CD8-positive, alpha-beta memory T cell (primary cell): ENCODE measurements at regions not wholly inside any gene's neighbourhood (a gene's known extent, or its start where the extent isn't known, plus 50 kb on each side); places are given as distances from the start of the nearest gene placed in this dataset.
"Not testable (repeated sequence)": the region's sequence is repeated elsewhere in the genome, so short reads cannot be mapped to it uniquely, and the experiment has no call there.

ENCODE experiments used
- CTCF ChIA-PET: fragments of 350-600 bp; sonication (Branson Sonifier 250); formaldehyde crosslinking; loops from one replicate; lab custom pipeline; 2021; ENCODE audit warnings: antibody characterized with exemption; lab: Charles Lee
- POLR2A ChIA-PET: fragments of 350-600 bp; sonication (Branson Sonifier 250); formaldehyde crosslinking; loops from one replicate; lab custom pipeline; 2021; ENCODE audit warnings: antibody characterized with exemption; lab: Charles Lee
- DNase-seq, 5 donors: peaks; one replicate each; pipeline versions ENCODE4 v3.0.0 to v3.0.0-alpha.2; 2020 to 2022; ENCODE audit warnings: mixed read lengths in 1 of 5
- H3K27ac ChIP-seq: one replicate; pipeline ENCODE4 v1.7.0; 2013; ENCODE audit warnings: low read depth, mild to moderate bottlenecking, low read length, moderate library complexity
- H3K27me3 ChIP-seq: 2 replicates; pipeline ENCODE4 v1.7.0; 2013; ENCODE audit warnings: low read length, mild to moderate bottlenecking; ENCODE audit not compliant: insufficient read depth, poor library complexity, severe bottlenecking
- H3K36me3 ChIP-seq: 2 replicates; pipeline ENCODE4 v1.7.0; 2013; ENCODE audit warnings: mild to moderate bottlenecking, low read length, moderate library complexity; ENCODE audit not compliant: insufficient read depth
- H3K4me1 ChIP-seq: 2 replicates; pipeline ENCODE4 v1.7.0; 2013; ENCODE audit warnings: mild to moderate bottlenecking, low read length, moderate library complexity; ENCODE audit not compliant: insufficient read depth
- H3K4me3 ChIP-seq: 2 replicates; pipeline ENCODE4 v1.7.0; 2013; ENCODE audit warnings: mild to moderate bottlenecking, low read length
- H3K9me3 ChIP-seq: 2 replicates; pipeline ENCODE4 v1.7.0; 2013; ENCODE audit warnings: mild to moderate bottlenecking, low read length
- H3K27ac Mint-ChIP-seq, 8 donors: one replicate each; pipeline ENCODE4 v1.8.0; 2020 to 2021; ENCODE audit warnings: mixed read lengths in 8 of 8, mild to moderate bottlenecking in 6 of 8, inconsistent platforms in 3 of 8, moderate library complexity in 3 of 8
- H3K27me3 Mint-ChIP-seq, 2 donors: one replicate each; pipeline ENCODE4 v1.8.0; 2020 to 2021; ENCODE audit warnings: mixed read lengths in 2 of 2, mild to moderate bottlenecking in 1 of 2, moderate library complexity in 1 of 2
- H3K36me3 Mint-ChIP-seq, 3 donors: one replicate each; pipeline ENCODE4 v1.8.0; 2020 to 2021; ENCODE audit warnings: mixed read lengths in 3 of 3, inconsistent platforms in 1 of 3, mild to moderate bottlenecking in 1 of 3
- H3K4me1 Mint-ChIP-seq, 3 donors: one replicate each; pipeline ENCODE4 v1.8.0; 2020 to 2021; ENCODE audit warnings: mixed read lengths in 3 of 3, inconsistent platforms in 1 of 3, mild to moderate bottlenecking in 1 of 3
- H3K4me3 Mint-ChIP-seq, 7 donors: one replicate each; pipeline ENCODE4 v1.8.0; 2020 to 2021; ENCODE audit warnings: mixed read lengths in 7 of 7, mild to moderate bottlenecking in 6 of 7, moderate library complexity in 4 of 7, inconsistent platforms in 2 of 7
- H3K9me3 Mint-ChIP-seq, 5 donors: one replicate each; pipeline ENCODE4 v1.8.0; 2020 to 2022; ENCODE audit warnings: mixed read lengths in 5 of 5, mild to moderate bottlenecking in 3 of 5, moderate library complexity in 2 of 5, inconsistent platforms in 1 of 5

- POLR2A ChIA-PET: no interaction called here
- Mint-ChIP-seq H3K27ac (no peak overlapping the region), H3K9me3 (peaks cover 0 to 5% (median 0%) of the 10 kb centered on the region in 5 donors), H3K4me1 (no peaks in the 10 kb centered on the region), H3K4me3 (no peak overlapping the region), H3K27me3 (peaks cover 2 to 5% of the 10 kb centered on the region in 2 donors), H3K36me3 (no peaks in the 10 kb centered on the region)
- no peak overlapping the region for H3K27ac ChIP-seq
- H3K27me3 ChIP-seq: no peaks in the 10 kb centered on the region
- no peaks in the 10 kb centered on the region for H3K4me1 ChIP-seq
- DNase-seq: no peak
- no peaks in the 10 kb centered on the region for H3K36me3 ChIP-seq
- H3K9me3 ChIP-seq: no peaks in the 10 kb centered on the region
- CTCF ChIA-PET: no interaction called here
- no peak overlapping the region for H3K4me3 ChIP-seq
These were observed 593.2 kb upstream of the CLINT1 start for GRCh38 chr5:158451993-158452672.

GRCh38 chr5:158451203-158451992 is 592.5 kb upstream of the CLINT1 start:
- CTCF ChIA-PET: no interaction called here
- Histone ChIP-seq H3K4me3 (no peak overlapping the region), H3K27ac (no peak overlapping the region), H3K36me3 (no peaks in the 10 kb centered on the region), H3K9me3 (no peaks in the 10 kb centered on the region), H3K27me3 (no peaks in the 10 kb centered on the region), H3K4me1 (no peaks in the 10 kb centered on the region)
- POLR2A ChIA-PET: no interaction called here
- no peak for DNase-seq
- peaks cover 2 to 5% of the 10 kb centered on the region in 2 donors for H3K27me3 Mint-ChIP-seq
- no peak overlapping the region for H3K27ac Mint-ChIP-seq
- H3K36me3 Mint-ChIP-seq: no peaks in the 10 kb centered on the region
- H3K4me3 Mint-ChIP-seq: no peak overlapping the region
- H3K9me3 Mint-ChIP-seq: peaks cover 0 to 5% (median 0%) of the 10 kb centered on the region in 5 donors
- no peaks in the 10 kb centered on the region for H3K4me1 Mint-ChIP-seq

GRCh38 chr5:158450751-158451171 is 591.8 kb upstream of the CLINT1 start:
- Histone ChIP-seq H3K27ac (no peak overlapping the region), H3K27me3 (no peaks in the 10 kb centered on the region), H3K9me3 (no peaks in the 10 kb centered on the region), H3K36me3 (no peaks in the 10 kb centered on the region), H3K4me3 (no peak overlapping the region), H3K4me1 (no peaks in the 10 kb centered on the region)
- Mint-ChIP-seq H3K4me1 (no peaks in the 10 kb centered on the region), H3K27me3 (peaks cover 2 to 5% of the 10 kb centered on the region in 2 donors), H3K27ac (no peak overlapping the region), H3K9me3 (peaks cover 0 to 6% (median 1%) of the 10 kb centered on the region in 5 donors), H3K36me3 (peaks cover 0 to 2% (median 0%) of the 10 kb centered on the region in 3 donors), H3K4me3 (no peak overlapping the region)
- CTCF ChIA-PET: no interaction called here
- DNase-seq: no peak
- POLR2A ChIA-PET: no interaction called here

GRCh38 chr5:158446761-158447160 is 587.8 kb upstream of the CLINT1 start:
- H3K27ac ChIP-seq, CTCF ChIA-PET, H3K27me3 Mint-ChIP-seq, H3K4me1 ChIP-seq, H3K9me3 ChIP-seq, H3K27me3 ChIP-seq, H3K4me3 Mint-ChIP-seq, H3K27ac Mint-ChIP-seq, H3K36me3 ChIP-seq, H3K4me3 ChIP-seq, DNase-seq, POLR2A ChIA-PET, H3K36me3 Mint-ChIP-seq, H3K4me1 Mint-ChIP-seq: not testable (repeated sequence)
- peaks cover 0 to 19% (median 15%) of the 10 kb centered on the region in 5 donors for H3K9me3 Mint-ChIP-seq

- H3K27ac Mint-ChIP-seq, H3K27me3 ChIP-seq, CTCF ChIA-PET, H3K36me3 ChIP-seq, H3K4me3 Mint-ChIP-seq, H3K27ac ChIP-seq, POLR2A ChIA-PET, H3K27me3 Mint-ChIP-seq, DNase-seq, H3K36me3 Mint-ChIP-seq, H3K4me3 ChIP-seq, H3K9me3 Mint-ChIP-seq, H3K9me3 ChIP-seq: not testable (repeated sequence)
- peaks cover 23% of the 10 kb centered on the region for H3K4me1 ChIP-seq
- H3K4me1 Mint-ChIP-seq: peaks cover 14 to 29% (median 25%) of the 10 kb centered on the region in 3 donors
These were observed 580.3 kb upstream of the CLINT1 start for GRCh38 chr5:158439204-158439603.

GRCh38 chr5:158436271-158437065 is 577.5 kb upstream of the CLINT1 start:
- DNase-seq: no peak
- ChIA-PET POLR2A (no interaction called here), CTCF (no interaction called here)
- Mint-ChIP-seq H3K4me1 (peaks cover 19 to 43% (median 28%) of the 10 kb centered on the region in 3 donors), H3K4me3 (no peak overlapping the region), H3K36me3 (no peaks in the 10 kb centered on the region), H3K27me3 (peaks cover 0 to 1% of the 10 kb centered on the region in 2 donors), H3K9me3 (no peaks in the 10 kb centered on the region), H3K27ac (no peak overlapping the region)
- Histone ChIP-seq H3K4me1 (peaks cover 40% of the 10 kb centered on the region), H3K27ac (no peak overlapping the region), H3K27me3 (no peaks in the 10 kb centered on the region), H3K9me3 (no peaks in the 10 kb centered on the region), H3K4me3 (no peak overlapping the region), H3K36me3 (no peaks in the 10 kb centered on the region)

GRCh38 chr5:158435161-158435616 is 576.2 kb upstream of the CLINT1 start:
- Histone ChIP-seq H3K27ac (no peak overlapping the region), H3K4me3 (peak overlapping the region; percentile 32), H3K36me3 (no peaks in the 10 kb centered on the region), H3K4me1 (peaks cover 44% of the 10 kb centered on the region), H3K9me3 (no peaks in the 10 kb centered on the region), H3K27me3 (no peaks in the 10 kb centered on the region)
- H3K27ac Mint-ChIP-seq: peak overlapping the region in 4 of 8 donors; percentile 19 to 87 (median 46)
- ChIA-PET POLR2A (no interaction called here), CTCF (no interaction called here)
- peak overlapping the region in 6 of 7 donors; percentile 29 to 68 (median 60) for H3K4me3 Mint-ChIP-seq
- peak in 2 of 5 donors; percentile 18 to 55 for DNase-seq
- peaks cover 0 to 1% of the 10 kb centered on the region in 2 donors for H3K27me3 Mint-ChIP-seq
- H3K36me3 Mint-ChIP-seq: no peaks in the 10 kb centered on the region
- H3K9me3 Mint-ChIP-seq: no peaks in the 10 kb centered on the region
- peaks cover 19 to 44% (median 28%) of the 10 kb centered on the region in 3 donors for H3K4me1 Mint-ChIP-seq
